Gastrocnemius medialis (tissue), 4 donors: ENCODE measurements at regions not wholly inside any gene's neighbourhood (a gene's known extent, or its start where the extent isn't known, plus 50 kb on each side); places are given as distances from the start of the nearest gene placed in this dataset.

Experiments used
- CTCF ChIP-seq, 5 experiments: fragments of 450-650 bp in 3 of 5; fragments of 200-600 bp in 2 of 5; sonication (generic) in 2 of 5; IDR thresholded peaks in 4 of 5; conservative IDR thresholded peaks in 1 of 5; 1 replicate in 4 of 5; 2 replicates in 1 of 5; pipeline ENCODE4 v1.5.1; 2016 to 2019; ENCODE audit warnings: antibody characterized with exemption in 5 of 5, mild to moderate bottlenecking in 3 of 5, moderate library complexity in 3 of 5
- POLR2A ChIP-seq, 2 donors: fragments of 450-650 bp; IDR thresholded peaks; one replicate each; pipeline ENCODE4 v1.6.1; 2017; ENCODE audit warnings: antibody characterized with exemption in 2 of 2, mild to moderate bottlenecking in 2 of 2, moderate library complexity in 2 of 2

- TF ChIP-seq CTCF (IDR thresholded peaks at IDR 0.05 in 4 of 5, conservative IDR thresholded peaks at IDR 0.05 in 1 of 5) (no peak), POLR2A (IDR thresholded peaks at IDR 0.05) (no peak)
These were observed 103.5 kb upstream of the SPRY2 start for GRCh38 chr13:80444240-80445015.
